RWPE1 (cell line): ENCODE measurements at regions not wholly inside any gene's neighbourhood (a gene's known extent, or its start where the extent isn't known, plus 50 kb on each side); places are given as distances from the start of the nearest gene placed in this dataset.

ENCODE experiments used
- CTCF ChIA-PET: fragments of 350-600 bp; sonication (Branson Sonifier 250); formaldehyde crosslinking; extraction: SDS; loops from one replicate; lab custom pipeline; 2021; lab: Yijun Ruan, JAX
- POLR2A ChIA-PET: fragments of 400-600 bp; formaldehyde crosslinking; extraction: SDS; loops from one replicate; lab custom pipeline; 2020; ENCODE audit warnings: antibody characterized with exemption; ENCODE audit not compliant: low non-redundant PET; lab: Yijun Ruan, JAX
- DNase-seq: peaks from one replicate; pipeline ENCODE4 v3.0.0; 2012; ENCODE audit warnings: low spot score
- H3K27ac ChIP-seq: fragments of 450-650 bp; 2 replicates; pipeline ENCODE4 v1.5.1; 2017
- TF ChIP-seq, protein P1 (sequence below): fragments of 450-650 bp; conservative IDR thresholded peaks from 2 replicates; pipeline ENCODE4 v1.5.1; 2017; ENCODE audit warnings: low read depth, mild to moderate bottlenecking

DNA sequence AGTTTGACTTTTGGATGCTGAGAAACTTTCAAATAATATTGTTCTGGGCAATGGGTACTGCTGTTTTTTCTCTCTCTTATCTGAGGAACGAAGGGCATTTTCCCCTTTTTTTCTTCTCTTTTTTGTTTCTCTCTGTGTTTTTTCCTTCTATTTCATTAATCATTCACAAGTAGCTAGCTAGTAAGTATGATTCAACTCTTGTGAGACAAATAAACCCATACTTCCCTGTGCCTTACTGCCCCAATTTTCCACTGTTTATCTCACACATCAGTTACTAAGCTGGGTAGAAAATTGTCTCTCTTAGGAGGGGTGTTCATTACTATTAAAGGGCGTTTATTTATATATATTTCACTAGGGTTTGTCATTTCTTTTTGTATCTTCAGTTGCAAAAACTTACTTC is 437.6 kb downstream of the RERGL start:
- no peak overlapping the region for H3K27ac ChIP-seq
- TF ChIP-seq, protein P1, sequence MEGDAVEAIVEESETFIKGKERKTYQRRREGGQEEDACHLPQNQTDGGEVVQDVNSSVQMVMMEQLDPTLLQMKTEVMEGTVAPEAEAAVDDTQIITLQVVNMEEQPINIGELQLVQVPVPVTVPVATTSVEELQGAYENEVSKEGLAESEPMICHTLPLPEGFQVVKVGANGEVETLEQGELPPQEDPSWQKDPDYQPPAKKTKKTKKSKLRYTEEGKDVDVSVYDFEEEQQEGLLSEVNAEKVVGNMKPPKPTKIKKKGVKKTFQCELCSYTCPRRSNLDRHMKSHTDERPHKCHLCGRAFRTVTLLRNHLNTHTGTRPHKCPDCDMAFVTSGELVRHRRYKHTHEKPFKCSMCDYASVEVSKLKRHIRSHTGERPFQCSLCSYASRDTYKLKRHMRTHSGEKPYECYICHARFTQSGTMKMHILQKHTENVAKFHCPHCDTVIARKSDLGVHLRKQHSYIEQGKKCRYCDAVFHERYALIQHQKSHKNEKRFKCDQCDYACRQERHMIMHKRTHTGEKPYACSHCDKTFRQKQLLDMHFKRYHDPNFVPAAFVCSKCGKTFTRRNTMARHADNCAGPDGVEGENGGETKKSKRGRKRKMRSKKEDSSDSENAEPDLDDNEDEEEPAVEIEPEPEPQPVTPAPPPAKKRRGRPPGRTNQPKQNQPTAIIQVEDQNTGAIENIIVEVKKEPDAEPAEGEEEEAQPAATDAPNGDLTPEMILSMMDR: no peak
- POLR2A ChIA-PET: no interaction called here
- no peak for DNase-seq
- CTCF ChIA-PET: interaction anchor here (0.6 to 0.8 kb wide), 2 partner anchors 11 to 1018 kb away, joined by 3 read pairs; no protein-coding TSS in a partner anchor

DNA sequence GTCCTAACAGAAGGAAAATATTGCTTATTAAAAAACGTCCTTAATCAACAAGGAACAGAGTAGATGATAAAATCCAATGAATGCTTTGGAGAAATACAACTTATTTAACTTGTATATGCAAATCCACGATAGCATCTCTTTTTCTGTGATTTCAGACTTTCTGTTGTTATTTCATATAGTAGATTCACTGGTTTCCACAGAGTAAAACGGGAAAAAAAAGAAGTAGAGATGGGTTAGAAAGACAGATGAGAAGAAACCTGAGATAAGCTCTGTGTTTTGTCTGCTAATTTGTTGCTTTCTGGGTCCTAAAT is 447.7 kb downstream of the RERGL start:
- POLR2A ChIA-PET: no interaction called here
- no peak overlapping the region for H3K27ac ChIP-seq
- CTCF ChIA-PET: interaction anchor here (0.5 to 1.2 kb wide), 4 partner anchors 8 to 702 kb away, joined by 3 to 7 read pairs (median 3); no protein-coding TSS in a partner anchor
- no peak for DNase-seq
- TF ChIP-seq, protein P1: no peak; the same call in 1 of the 2 replicates

DNA sequence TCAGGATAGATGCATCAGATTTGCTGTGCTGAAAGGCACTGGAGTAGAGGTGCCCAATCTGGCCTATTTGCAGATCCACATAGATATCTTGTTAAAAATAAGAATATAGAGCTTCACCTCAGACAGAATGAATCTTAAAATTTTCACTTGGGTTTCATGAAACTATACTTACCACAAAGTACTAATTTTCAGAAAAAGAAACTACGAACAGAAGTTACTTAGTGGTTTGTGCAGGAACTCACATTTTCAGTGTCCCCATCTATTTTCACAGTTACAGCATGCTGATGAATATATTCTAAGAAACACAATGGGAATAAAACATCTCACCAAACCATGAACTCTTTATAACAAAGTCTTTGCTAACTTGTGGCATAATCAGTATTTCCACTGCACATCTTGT is 449.4 kb downstream of the RERGL start:
- TF ChIP-seq, protein P1: no peak
- POLR2A ChIA-PET: no interaction called here
- no peak overlapping the region for H3K27ac ChIP-seq
- CTCF ChIA-PET: no interaction called here
- DNase-seq: no peak

DNA sequence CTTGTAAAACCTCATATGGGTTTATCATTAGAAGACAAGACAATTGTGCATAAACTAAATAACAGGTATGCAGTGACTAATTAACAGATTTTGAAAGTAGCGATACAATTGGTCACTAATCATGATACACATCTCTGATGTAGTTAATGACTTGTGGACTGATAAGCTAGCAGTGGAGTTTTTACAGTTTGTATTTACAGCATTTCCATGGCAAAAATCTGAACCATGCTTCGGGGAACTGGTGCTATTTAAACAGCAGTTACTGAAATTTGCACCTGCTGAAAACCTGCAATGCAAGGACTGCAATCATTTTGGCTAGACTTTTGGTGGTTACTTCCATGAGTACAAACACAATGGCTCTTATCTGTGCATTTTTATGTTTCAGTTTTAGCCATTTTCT is 471.2 kb downstream of the RERGL start:
- TF ChIP-seq, protein P1: no peak
- no peak for DNase-seq
- H3K27ac ChIP-seq: no peak overlapping the region
- CTCF ChIA-PET: no interaction called here
- POLR2A ChIA-PET: no interaction called here

DNA sequence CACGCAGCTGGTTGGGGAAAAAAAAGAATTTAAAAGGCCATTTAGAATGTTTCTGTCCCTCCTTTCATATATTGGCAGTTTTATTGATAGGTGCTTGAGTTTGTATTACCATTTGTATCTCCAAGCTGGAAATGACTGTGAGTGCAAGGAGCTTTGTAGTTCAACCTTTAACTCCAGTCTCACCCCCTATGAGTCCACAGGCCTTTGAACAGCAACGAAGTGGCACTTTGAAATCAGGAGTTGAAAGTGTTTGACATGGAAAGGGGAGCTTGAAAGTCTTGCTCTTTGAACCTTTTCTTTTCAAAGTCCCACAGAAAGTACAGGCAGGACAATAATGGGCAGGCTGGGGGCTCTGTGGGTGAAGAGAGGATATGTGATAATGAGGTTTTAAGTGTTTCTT is 480.3 kb downstream of the RERGL start:
- ChIA-PET CTCF (no interaction called here), POLR2A (no interaction called here)
- no peak overlapping the region for H3K27ac ChIP-seq
- DNase-seq: no peak
- TF ChIP-seq, protein P1: no peak

DNA sequence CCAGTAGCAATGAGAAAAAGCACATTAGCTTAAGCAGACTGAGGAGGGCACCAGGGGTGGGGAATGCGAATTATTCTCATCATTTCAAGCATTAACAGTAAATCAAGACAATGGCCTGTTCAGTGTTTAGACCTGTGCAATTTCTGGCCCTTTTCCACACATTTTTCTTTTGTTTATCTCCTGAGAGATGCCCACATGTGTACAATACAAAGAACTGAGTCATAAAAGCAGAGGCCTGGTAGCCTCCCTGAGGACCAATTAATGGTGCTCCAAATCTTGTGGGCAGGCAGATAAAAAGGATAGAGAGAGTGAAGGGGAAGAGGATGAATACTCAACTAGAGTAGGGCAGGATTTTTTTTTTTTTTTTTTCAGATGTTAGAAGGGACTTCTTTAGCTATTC is 480.8 kb downstream of the RERGL start:
- POLR2A ChIA-PET: no interaction called here
- DNase-seq: no peak
- CTCF ChIA-PET: no interaction called here
- no peak overlapping the region for H3K27ac ChIP-seq
- TF ChIP-seq, protein P1: no peak

DNA sequence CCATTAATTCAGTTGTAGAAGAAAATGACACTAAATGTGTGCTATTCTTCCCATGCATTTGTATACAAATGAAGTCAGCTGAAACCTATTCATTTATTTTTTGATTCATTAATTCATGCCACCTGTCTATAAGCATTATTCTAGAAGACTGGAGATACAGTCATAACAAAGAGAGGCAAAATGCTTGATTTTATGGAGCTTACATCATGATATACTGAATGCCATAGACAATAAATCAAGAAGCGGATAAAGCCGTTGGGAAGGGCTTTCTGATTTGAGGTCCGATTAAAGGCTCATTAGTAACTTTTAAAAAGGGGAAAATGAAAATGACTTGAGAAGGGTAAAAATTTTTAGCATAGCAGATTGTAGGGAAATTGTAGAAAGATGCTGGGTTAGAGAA is 494.9 kb downstream of the RERGL start:
- no peak for DNase-seq
- POLR2A ChIA-PET: no interaction called here
- no peak overlapping the region for H3K27ac ChIP-seq
- TF ChIP-seq, protein P1: no peak
- CTCF ChIA-PET: no interaction called here
